RPMI8226 (cell line): ENCODE measurements at regions not wholly inside any gene's neighbourhood (a gene's known extent, or its start where the extent isn't known, plus 50 kb on each side); places are given as distances from the start of the nearest gene placed in this dataset.
"Not testable (repeated sequence)": the region's sequence is repeated elsewhere in the genome, so short reads cannot be mapped to it uniquely, and the experiment has no call there.

Source experiments
- DNase-seq: peaks from one replicate; pipeline ENCODE4 v3.0.0-alpha.2; 2015

DNA sequence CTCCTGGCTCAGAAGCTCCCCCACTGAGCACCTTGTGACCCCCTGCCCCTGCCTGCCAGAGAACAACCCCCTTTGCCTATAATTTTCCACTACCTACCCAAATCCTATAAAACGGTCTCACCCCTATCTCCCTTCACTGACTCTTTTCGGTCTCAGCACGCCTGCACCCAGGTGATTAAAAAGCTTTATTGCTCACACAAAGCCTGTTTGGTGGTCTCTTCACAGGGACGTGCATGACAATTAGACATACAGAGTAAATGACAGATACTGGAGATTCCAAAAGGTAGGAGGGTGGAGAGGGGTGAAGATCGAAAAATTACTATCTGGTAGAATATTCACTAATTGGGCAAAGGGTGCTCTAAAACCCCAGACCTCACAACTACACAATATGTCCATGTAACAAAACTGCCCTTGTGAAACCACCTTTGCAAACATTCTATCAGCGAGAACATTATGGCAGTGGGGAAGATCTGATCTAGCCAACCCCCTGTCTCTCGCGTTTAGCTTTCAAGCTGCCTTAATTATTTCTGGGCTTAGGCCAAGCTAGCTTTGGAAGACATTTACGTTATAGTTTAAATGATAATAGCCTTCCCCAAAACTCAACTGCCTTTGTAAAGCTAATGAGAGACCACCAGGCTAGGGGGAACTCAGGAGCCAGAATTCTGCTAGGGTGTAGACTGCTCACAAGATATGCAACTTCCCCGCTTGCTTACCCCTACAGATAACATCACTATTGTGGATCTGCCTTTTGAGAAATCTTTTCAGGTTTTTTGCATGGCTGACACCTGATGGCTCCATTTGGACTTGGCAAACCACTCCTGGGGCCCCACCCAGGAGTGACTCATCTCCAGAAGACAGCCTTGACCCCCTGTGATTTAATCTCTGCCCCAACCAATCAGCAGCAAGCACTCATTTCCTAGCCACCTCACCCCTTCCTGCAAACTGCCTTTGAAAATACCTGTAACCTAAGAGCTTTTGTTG, 1534.0 kb upstream of the SPRY2 start:
- DNase-seq: no peak

- no peak for DNase-seq
Observed at GRCh38 chr13:81874253-81874652, 1533.3 kb upstream of the SPRY2 start.

- DNase-seq: peak; percentile 11
Observed at GRCh38 chr13:81872581-81872980, 1531.7 kb upstream of the SPRY2 start.

DNA sequence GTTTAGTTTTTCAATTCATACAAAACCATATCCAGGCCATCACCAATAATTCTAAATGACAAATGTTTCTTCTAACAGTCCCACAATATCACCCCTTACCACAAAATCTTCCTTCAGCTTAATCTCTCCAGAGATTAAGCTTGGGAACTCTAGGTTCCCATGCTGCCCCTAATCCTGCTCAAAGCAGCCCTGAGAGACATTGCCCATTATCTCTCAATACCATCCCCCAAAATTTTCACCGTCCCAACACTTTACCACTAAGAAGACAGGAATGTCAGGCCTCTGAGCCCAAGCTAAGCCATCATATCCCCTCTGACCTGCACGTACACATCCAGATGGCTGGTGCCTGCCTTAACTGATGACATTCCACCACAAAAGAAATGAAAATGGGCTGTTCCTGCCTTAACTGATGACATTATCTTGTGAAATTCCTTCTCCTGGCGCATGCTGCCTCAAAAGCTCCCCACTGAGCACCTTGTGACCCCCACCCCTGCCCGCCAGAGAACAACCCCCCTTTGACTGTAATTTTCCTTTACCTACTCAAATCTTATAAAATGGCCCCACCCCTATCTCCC, 1530.9 kb upstream of the SPRY2 start:
- DNase-seq: not testable (repeated sequence)

GRCh38 chr13:81848291-81848690, 1507.4 kb upstream of the SPRY2 start:
- no peak for DNase-seq

DNA sequence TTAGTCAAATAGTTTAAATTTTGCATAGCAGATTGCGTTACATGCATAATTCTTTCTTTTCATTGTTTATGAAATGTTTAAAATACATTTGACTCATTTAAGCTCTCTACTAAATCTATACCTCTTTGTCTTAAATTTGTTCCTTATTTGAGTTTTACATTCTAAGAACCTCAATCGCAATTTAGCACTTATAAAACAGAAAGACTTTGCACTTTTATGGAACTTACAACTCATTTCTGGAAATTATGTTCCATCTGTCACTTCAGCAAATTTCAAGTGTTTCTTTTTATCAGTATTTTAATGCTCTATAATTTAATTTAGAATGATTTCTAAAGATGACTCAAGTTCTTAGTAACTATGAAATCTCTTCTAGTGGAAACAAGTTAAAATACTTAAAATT, 1505.8 kb upstream of the SPRY2 start:
- DNase-seq: no peak

DNA sequence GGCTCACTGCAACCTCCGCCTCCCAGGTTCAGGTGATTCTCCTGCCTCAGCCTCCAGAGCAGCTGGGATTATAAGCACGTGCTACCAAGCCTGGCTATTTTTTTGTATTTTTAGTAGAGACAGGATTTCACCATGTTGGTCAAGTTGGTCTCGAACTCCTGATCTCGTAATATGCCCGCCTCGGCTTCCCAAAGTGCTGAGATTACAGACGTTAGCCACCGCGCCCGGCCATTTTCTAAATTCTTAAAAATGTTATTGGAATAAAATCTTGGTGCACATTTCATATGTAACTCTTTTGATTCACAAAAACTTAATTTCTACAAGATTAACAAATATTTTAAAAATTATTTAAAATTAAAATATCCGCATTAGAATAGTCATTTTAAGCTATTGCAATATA, 1480.3 kb upstream of the SPRY2 start:
- no peak for DNase-seq

DNA sequence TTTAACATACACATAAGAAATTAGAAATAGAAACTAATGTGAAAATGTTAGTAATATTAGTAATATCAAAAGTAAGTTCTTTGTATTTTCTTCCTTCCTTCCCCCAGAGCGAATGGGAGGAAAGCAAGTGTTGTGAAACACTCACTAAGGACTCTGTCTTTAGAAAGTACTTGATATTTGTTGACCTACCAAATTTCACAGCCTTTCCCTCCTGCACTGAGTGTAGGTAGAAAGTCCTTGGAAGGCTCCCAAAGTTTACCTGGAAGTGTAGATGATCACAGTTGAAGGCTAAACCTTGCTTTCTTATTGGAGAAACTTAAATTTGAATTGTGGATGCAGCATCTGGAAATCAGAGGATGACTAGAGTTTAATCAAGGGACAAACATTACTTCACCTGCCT, 1459.5 kb upstream of the SPRY2 start:
- no peak for DNase-seq

GRCh38 chr13:81795710-81796109, 1454.8 kb upstream of the SPRY2 start:
- DNase-seq: no peak

GRCh38 chr13:81791641-81792040, 1450.7 kb upstream of the SPRY2 start:
- no peak for DNase-seq

- DNase-seq: no peak
Observed at GRCh38 chr13:81781471-81781870, 1440.5 kb upstream of the SPRY2 start.

- DNase-seq: no peak
Observed at GRCh38 chr13:81779876-81780275, 1439.0 kb upstream of the SPRY2 start.

DNA sequence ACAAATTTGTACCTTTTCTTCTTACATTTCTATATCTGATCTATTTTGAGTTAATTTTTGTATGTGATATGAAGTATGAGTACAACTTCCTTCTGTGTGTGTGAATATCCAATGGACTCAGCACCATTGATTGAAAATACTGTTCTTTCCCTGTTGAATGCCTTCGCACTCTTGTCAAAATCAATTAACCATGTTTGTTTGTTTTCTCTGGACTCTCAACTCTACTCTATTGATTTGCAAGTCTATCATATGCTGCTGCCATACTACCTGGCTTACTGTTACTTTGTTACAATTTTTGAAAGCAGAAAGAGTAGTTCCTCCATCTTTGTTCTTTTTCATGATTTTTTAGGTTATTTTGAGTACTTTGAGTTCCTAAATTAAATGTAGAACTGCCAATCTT, 1437.4 kb upstream of the SPRY2 start:
- no peak for DNase-seq

DNA sequence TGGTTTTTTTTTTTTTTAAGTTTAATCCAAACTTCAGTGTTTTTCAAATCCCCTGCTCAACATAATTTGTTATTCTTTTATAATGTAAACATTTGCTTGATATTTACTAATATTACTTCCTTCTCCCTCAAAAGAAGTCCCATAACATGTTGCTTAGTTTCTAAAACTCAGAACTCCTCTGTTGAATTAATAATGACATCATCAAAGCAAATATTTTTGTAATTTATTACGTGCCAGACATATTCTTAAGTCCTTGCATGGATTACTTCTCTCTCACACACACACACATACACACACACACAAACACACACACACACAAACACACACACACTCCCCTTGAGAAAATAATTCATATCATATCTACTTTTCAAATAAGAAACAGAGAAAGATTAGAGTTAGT, 1432.3 kb upstream of the SPRY2 start:
- no peak for DNase-seq

GRCh38 chr13:81771951-81772350, 1431.0 kb upstream of the SPRY2 start:
- no peak for DNase-seq

GRCh38 chr13:81770868-81771505, 1430.1 kb upstream of the SPRY2 start:
- no peak for DNase-seq

DNA sequence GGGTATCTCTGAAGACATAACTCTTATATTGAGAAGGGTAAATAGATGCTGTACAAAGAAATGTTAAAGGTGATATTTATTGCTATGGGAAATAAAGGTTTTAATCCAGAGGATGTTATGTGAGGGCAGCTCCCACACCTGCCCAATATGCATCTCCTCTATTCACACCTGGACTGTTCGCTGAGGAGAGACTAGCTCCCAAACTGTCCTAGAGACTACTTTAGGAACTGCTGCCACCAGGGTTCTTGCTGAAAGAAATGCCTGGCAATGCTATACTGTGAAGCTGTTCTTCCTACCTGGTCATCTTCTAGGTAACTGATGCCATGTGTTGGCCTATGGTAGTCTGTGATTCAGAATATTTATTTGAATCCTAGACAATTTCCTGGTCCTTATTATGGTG, 1421.5 kb upstream of the SPRY2 start:
- no peak for DNase-seq

DNA sequence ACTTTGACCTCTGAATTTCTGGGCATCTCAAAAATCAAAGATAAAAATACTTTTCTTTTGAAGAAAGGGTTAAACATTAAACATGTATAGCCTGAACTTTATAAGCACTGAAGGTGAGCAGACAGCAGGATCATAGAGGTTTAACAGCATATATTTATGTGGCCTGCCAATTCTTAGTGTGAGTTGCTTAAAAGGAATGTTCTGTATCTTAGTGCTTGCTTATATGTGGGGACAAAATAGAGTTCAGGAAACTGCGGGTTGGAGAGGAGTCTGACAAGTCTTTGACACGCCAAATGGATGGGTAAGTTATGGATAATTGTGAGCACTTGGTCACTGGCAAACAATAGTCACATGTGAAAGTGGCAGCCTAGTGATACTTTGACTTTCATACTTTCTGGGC, 1419.4 kb upstream of the SPRY2 start:
- DNase-seq: no peak

DNA sequence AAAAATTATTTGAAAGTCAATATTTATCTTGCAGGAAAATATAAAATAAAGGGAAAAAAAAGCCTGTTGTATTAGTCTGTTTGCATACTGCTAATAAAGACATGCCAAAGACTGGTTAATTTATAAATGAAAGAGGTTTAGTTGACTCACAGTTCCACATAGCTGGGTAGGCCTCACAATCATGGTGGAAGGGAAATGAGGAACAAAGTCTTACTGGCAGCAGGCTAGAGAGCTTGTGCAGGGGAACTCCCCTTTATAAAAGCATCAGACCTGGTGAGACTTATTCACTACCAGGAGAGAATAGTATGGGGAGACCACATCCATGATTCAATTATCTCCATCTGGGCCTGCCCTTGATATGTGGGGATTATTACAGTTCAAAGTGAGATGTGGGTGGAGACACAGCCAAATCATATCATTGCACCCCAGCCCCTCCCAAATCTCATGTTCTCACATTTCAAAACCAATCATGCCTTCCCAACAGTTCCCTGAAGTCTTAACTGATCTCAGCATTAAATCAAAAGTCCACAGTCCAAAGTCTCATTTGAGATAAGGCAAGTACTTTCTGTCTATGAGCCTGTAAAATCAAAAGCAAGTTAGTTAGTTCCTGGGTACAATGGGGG, 1416.5 kb upstream of the SPRY2 start:
- DNase-seq: no peak

DNA sequence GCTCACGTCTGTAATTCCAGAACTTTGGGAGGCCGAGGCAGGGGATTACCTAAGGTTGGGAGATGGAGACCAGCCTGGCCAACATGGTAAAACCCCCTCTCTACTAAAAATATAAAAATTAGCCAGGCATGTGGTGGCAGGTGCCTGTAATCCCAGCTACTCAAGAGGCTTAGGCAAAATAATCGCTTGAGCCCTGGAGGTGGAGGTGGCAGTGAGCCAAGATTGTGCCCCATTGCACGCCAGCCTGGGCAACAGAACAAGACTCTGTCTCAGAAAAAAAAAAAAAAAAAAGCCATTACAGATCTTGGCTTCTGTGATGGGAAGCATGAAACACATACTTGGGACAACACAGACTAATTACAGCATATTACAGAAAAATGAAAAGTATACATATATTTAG, 1404.5 kb upstream of the SPRY2 start:
- no peak for DNase-seq

DNA sequence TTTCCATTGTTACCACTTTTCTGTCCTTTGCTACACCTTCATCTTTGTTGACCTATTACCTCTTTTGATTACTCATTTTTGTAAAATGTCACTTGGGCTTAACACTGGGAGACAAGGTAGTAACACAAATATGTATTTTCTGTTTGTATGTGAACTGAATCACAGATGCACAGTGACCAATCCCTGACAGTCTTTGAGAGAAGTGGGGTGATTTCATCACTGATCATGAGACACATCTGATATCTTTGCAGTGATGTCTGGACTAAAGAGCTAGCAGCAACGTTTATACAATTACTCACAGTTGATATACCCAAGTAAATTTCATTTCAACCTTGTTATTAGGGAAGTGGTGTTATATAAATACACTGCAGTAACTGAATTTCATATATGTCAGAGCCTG, 1397.4 kb upstream of the SPRY2 start:
- DNase-seq: no peak

GRCh38 chr13:81726037-81726726, 1385.3 kb upstream of the SPRY2 start:
- DNase-seq: no peak

DNA sequence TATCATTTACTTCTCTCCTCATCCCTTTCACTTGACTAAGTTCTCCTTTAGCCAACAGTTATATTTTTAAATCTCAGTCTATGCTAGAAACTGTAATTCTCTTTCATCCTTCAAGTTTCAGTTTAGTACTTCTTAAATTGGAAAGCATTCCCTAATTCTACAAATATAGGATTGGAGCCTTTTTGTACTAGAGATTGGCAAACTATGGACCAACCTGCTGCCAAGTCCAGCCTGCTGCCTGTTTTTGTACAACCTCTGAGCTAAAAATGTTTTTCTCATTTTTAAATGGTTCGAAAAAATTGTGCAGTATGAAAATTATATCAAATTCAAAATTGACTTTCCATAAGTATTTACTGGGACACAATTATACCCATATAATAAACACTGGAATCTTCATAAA, 1381.5 kb upstream of the SPRY2 start:
- no peak for DNase-seq
